ENCODE measurements at regions not wholly inside any gene's neighbourhood (a gene's known extent, or its start where the extent isn't known, plus 50 kb on each side); places are given as distances from the start of the nearest gene placed in this dataset.

GRCh38 chr18:45335282-45336043 is 279.8 kb upstream of the SLC14A2 start (continued):
- TF ChIP-seq NKRF (conservative IDR thresholded peaks at IDR 0.05) (no peak), ZNF274 (IDR thresholded peaks at IDR 0.05; ENCODE audit: insufficient read depth, insufficient read length) (no peak), ATF7 (IDR thresholded peaks at IDR 0.05; ENCODE audit: low read depth) (no peak), CBFB (IDR thresholded peaks at IDR 0.05; ENCODE audit: low read depth) (no peak), USF2 (IDR thresholded peaks at IDR 0.05; ENCODE audit: borderline replicate concordance, low read depth, low read length) (no peak), ZNF207 (IDR thresholded peaks at IDR 0.05; ENCODE audit: borderline replicate concordance) (no peak), ZNF217 (IDR thresholded peaks at IDR 0.05) (no peak), EED (IDR thresholded peaks at IDR 0.05; ENCODE audit: low read depth) (no peak)

DNA sequence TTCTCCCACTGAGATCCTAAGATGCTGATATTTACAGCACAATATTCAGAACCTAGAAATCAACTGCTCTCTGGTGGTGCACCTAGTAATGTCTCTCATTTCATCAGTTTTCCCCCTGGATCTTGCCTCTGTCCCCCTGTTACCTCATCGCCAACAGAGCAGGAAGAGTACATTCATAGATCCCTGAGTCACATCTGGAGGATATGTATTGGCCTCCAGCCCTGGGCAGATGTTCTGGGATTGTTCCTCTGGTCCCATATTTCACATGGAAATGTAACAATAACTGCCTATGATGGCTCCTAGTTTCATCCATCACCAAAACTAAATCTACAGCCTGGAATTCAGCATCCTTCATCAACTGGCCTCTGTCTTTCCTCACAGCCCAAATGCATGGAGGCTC is 278.8 kb upstream of the SLC14A2 start:
- Histone ChIP-seq H2AFZ (ENCODE audit: control insufficient read depth, low read depth, low read length) (no peak overlapping the region), H4K20me1 (ENCODE audit: control insufficient read depth, insufficient read depth) (no peaks in the 10 kb centered on the region)
- CTCF ChIA-PET, result no interaction called here

More for the DNA sequence above, 278.8 kb upstream of the SLC14A2 start:
- no peaks in the 10 kb centered on the region for H3K79me2 ChIP-seq (ENCODE audit: control insufficient read depth, insufficient read depth, low read length)
- no peak for TF ChIP-seq SREBF1 (IDR thresholded peaks at IDR 0.05; ENCODE audit: low read length)
- TF ChIP-seq, protein P1, sequence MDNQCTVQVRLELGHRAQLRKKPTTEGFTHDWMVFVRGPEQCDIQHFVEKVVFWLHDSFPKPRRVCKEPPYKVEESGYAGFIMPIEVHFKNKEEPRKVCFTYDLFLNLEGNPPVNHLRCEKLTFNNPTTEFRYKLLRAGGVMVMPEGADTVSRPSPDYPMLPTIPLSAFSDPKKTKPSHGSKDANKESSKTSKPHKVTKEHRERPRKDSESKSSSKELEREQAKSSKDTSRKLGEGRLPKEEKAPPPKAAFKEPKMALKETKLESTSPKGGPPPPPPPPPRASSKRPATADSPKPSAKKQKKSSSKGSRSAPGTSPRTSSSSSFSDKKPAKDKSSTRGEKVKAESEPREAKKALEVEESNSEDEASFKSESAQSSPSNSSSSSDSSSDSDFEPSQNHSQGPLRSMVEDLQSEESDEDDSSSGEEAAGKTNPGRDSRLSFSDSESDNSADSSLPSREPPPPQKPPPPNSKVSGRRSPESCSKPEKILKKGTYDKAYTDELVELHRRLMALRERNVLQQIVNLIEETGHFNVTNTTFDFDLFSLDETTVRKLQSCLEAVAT (IDR thresholded peaks at IDR 0.05), result no peak
- TF ChIP-seq NKRF (conservative IDR thresholded peaks at IDR 0.05), result no peak
- no peak for TF ChIP-seq ZBED1 (IDR thresholded peaks at IDR 0.05; ENCODE audit: borderline replicate concordance)
- no peak for TF ChIP-seq EED (IDR thresholded peaks at IDR 0.05; ENCODE audit: low read depth)
- TF ChIP-seq ZNF274 (IDR thresholded peaks at IDR 0.05; ENCODE audit: insufficient read depth, insufficient read length), result no peak
- TF ChIP-seq SMAD5 (IDR thresholded peaks at IDR 0.05; ENCODE audit: low read depth), result no peak
- no peak for TF ChIP-seq DPF2 (IDR thresholded peaks at IDR 0.05)
- H3K4me2 ChIP-seq (ENCODE audit: control insufficient read depth, insufficient read depth), result no peak overlapping the region
- no TSS peak for BruUV-seq (replicated peaks)
- no peak overlapping the region for H3K4me3 ChIP-seq
- H3K27ac ChIP-seq (ENCODE audit: control insufficient read depth, insufficient read depth), result no peak overlapping the region
- no peaks in the 10 kb centered on the region for H3K9me3 ChIP-seq (replicated peaks; ENCODE audit: control insufficient read depth, insufficient read depth, low read length)
- no peak for FAIRE-seq
- DNase-seq (ENCODE audit: low read depth, low spot score), result no peak
- no peak overlapping the region for H3K9ac ChIP-seq (ENCODE audit: control insufficient read depth, insufficient read depth, low read length)
- intact Hi-C loops (cut with micrococcal nuclease; ENCODE audit: unreplicated experiment) (no loop called here), in situ Hi-C loops (cut with MboI) (no loop called here)
- ChIA-PET POLR2A (interaction anchor here (1.1 kb wide), 1 partner anchor 16 kb away, joined by 3 read pairs; no protein-coding TSS in a partner anchor), SMC1A (ENCODE audit: uncharacterized antibody, unreplicated experiment) (no interaction called here), RAD21 (ENCODE audit: unreplicated experiment) (no interaction called here)
- no peaks in the 10 kb centered on the region for H3K4me1 ChIP-seq (ENCODE audit: control insufficient read depth, insufficient read depth, low read length)
- no peak for ATAC-seq
- no peaks in the 10 kb centered on the region for H3K27me3 ChIP-seq (replicated peaks in 1 of 2; ENCODE audit: control insufficient read depth in 2 of 2, insufficient read depth in 2 of 2, low read length in 1 of 2)
- H3K36me3 ChIP-seq (ENCODE audit: control insufficient read depth in 2 of 2, insufficient read depth in 2 of 2, low read length in 1 of 2), result no peaks in the 10 kb centered on the region
- WGBS (ENCODE audit: insufficient coverage, insufficient replicate concordance, low lambda C conversion rate, missing lambda C conversion rate), result 0% methylated on average over 1 of the region's 1 CpG

Measured in GM12878 (cell line).